ENCODE measurements at regions not wholly inside any gene's neighbourhood (a gene's known extent, or its start where the extent isn't known, plus 50 kb on each side); places are given as distances from the start of the nearest gene placed in this dataset.

DNA sequence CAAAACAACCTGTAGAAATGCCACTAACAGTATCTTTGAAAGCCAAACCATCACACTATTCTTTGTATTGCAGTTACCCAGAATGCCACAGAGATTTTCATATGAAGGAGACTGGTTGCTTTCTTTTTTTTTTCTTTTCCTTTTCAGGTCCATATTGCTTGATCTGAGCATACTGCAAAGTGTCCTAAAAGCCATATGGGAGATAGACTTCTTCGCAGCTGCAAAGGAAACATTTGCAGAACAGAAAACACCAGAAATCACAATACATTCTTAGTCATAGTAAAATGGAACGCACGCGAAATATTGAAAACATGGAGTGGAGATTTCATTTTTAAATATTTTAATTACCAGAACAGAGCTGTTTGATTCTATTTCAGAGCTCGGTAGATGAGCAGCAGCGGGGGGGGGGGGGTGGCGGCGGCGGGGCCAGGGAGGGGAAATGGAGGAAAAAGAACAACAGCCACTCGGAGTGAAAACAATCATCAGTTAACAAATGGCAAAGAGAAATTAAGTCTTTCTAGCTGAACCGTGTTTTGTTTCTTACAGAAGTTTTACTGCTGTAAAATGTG lies 284.1 kb downstream of the NFIB start:
- no peak for DNase-seq
- peaks cover 20% of the 10 kb centered on the region for H3K4me1 Mint-ChIP-seq
- Histone ChIP-seq H3K27me3 (ENCODE audit: control insufficient read depth, insufficient read depth, low read length, poor library complexity, severe bottlenecking) (no peaks in the 10 kb centered on the region), H3K4me3 (ENCODE audit: low read length) (no peak overlapping the region), H3K27ac (ENCODE audit: low read depth, low read length) (no peak overlapping the region), H3K9me3 (ENCODE audit: control insufficient read depth, low read length) (no peaks in the 10 kb centered on the region), H3K36me3 (ENCODE audit: control insufficient read depth, insufficient read depth, low read length) (no peaks in the 10 kb centered on the region), H3K4me1 (ENCODE audit: control insufficient read depth, insufficient read depth, low read length) (peaks cover 3% of the 10 kb centered on the region), H3K9ac (ENCODE audit: extremely low read depth, low read length, poor library complexity, severe bottlenecking) (no peak overlapping the region)
- 90 to 94% methylated on average over 2 to 5 of the region's 11 CpGs for WGBS, 2 experiments (ENCODE audit: insufficient coverage in 1 of 2, insufficient read length in 1 of 2)
- H3K4me3 Mint-ChIP-seq = no peak overlapping the region
- no peaks in the 10 kb centered on the region for H3K36me3 Mint-ChIP-seq (ENCODE audit: low read depth)
- no peak for TF ChIP-seq CTCF (conservative IDR thresholded peaks at IDR 0.05)
- H3K27ac Mint-ChIP-seq = no peak overlapping the region
- no peaks in the 10 kb centered on the region for H3K9me3 Mint-ChIP-seq
- no peaks in the 10 kb centered on the region for H3K27me3 Mint-ChIP-seq (ENCODE audit: insufficient read depth)

DNA sequence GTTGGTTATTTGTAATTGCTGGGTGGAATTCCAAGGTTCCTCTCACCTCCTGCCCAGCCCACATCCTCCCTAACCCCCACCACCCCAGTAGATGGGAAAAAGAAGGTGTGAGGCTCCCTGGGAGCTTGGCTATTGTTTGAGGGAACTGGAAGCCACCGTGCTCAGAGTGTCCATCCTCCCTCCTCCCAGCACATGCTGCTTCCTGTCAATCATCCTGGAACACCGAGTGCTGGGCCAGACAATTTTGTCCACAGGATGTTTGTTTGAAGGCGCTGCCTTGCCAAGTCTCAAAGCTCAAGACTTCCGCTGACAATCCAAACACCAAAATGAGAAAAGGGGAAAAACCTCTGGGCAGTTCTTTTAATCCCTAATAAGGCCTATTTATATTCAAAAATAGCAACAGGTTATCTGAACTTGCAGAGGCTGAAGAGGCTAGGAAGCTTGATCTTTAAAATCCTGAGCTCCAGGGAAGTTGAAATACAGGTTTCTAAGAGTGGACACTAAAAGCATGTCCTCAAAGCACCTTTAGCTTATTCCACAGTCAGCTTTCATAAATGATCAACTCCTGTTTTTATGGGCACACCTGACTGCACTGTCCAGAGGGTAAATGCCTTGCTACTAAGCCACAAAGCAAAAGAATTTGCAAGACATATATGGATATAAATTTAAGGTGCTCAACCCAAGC lies 286.7 kb downstream of the NFIB start:
- no peaks in the 10 kb centered on the region for H3K9me3 ChIP-seq (ENCODE audit: control insufficient read depth, low read length)
- peaks cover 3% of the 10 kb centered on the region for H3K4me1 ChIP-seq (ENCODE audit: control insufficient read depth, insufficient read depth, low read length)
- H3K27ac ChIP-seq (ENCODE audit: low read depth, low read length) = no peak overlapping the region
- no peaks in the 10 kb centered on the region for H3K27me3 Mint-ChIP-seq (ENCODE audit: insufficient read depth)
- H3K9ac ChIP-seq (ENCODE audit: extremely low read depth, low read length, poor library complexity, severe bottlenecking) = no peak overlapping the region
- H3K27me3 ChIP-seq (ENCODE audit: control insufficient read depth, insufficient read depth, low read length, poor library complexity, severe bottlenecking) = no peaks in the 10 kb centered on the region
- H3K4me3 ChIP-seq (ENCODE audit: low read length) = no peak overlapping the region
- DNase-seq = peak; percentile 82
- TF ChIP-seq CTCF (conservative IDR thresholded peaks at IDR 0.05) = no peak
- H3K4me1 Mint-ChIP-seq = peaks cover 20% of the 10 kb centered on the region
- H3K27ac Mint-ChIP-seq = no peak overlapping the region
- no peak overlapping the region for H3K4me3 Mint-ChIP-seq
- 6 to 57% methylated on average over 2 to 4 of the region's 4 CpGs for WGBS, 2 experiments (ENCODE audit: insufficient coverage in 1 of 2, insufficient read length in 1 of 2)
- H3K36me3 ChIP-seq (ENCODE audit: control insufficient read depth, insufficient read depth, low read length) = no peaks in the 10 kb centered on the region
- no peaks in the 10 kb centered on the region for H3K9me3 Mint-ChIP-seq
- no peaks in the 10 kb centered on the region for H3K36me3 Mint-ChIP-seq (ENCODE audit: low read depth)

DNA sequence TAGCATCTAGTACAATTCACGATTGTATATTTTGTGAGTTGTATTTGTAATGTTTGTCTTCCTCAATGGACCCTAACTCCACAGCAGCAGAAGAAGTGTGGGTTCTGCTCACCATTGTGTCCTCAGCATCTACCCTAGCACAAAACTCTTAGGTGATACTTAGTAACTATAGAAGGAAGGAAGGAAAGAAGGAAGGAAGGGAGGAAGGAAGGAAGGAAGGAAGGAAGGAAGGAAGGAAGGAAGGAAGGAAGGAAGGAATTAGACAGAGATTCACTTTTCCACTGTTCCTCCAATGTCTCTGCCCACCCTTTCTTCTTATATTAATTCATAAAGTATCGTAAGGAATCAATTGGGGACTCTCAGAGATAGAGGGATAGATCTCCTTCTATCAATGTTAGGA lies 288.2 kb downstream of the NFIB start:
- TF ChIP-seq CTCF (conservative IDR thresholded peaks at IDR 0.05) = no peak
- Histone ChIP-seq H3K27ac (ENCODE audit: low read depth, low read length) (no peak overlapping the region), H3K9ac (ENCODE audit: extremely low read depth, low read length, poor library complexity, severe bottlenecking) (no peak overlapping the region), H3K9me3 (ENCODE audit: control insufficient read depth, low read length) (no peaks in the 10 kb centered on the region), H3K36me3 (ENCODE audit: control insufficient read depth, insufficient read depth, low read length) (no peaks in the 10 kb centered on the region), H3K27me3 (ENCODE audit: control insufficient read depth, insufficient read depth, low read length, poor library complexity, severe bottlenecking) (no peaks in the 10 kb centered on the region), H3K4me3 (ENCODE audit: low read length) (no peak overlapping the region), H3K4me1 (ENCODE audit: control insufficient read depth, insufficient read depth, low read length) (peaks cover 3% of the 10 kb centered on the region)
- Mint-ChIP-seq H3K27ac (no peak overlapping the region), H3K9me3 (no peaks in the 10 kb centered on the region), H3K4me1 (peaks cover 14% of the 10 kb centered on the region), H3K36me3 (ENCODE audit: low read depth) (no peaks in the 10 kb centered on the region), H3K4me3 (no peak overlapping the region), H3K27me3 (ENCODE audit: insufficient read depth) (no peaks in the 10 kb centered on the region)
- WGBS, 2 experiments (ENCODE audit: insufficient coverage in 1 of 2, insufficient read length in 1 of 2) = 100% methylated on average over 1 of the region's 2 CpGs
- no peak for DNase-seq
